ENCODE measurements at regions not wholly inside any gene's neighbourhood (a gene's known extent, or its start where the extent isn't known, plus 50 kb on each side); places are given as distances from the start of the nearest gene placed in this dataset.
"Not testable (repeated sequence)": the region's sequence is repeated elsewhere in the genome, so short reads cannot be mapped to it uniquely, and the experiment has no call there.

DNA sequence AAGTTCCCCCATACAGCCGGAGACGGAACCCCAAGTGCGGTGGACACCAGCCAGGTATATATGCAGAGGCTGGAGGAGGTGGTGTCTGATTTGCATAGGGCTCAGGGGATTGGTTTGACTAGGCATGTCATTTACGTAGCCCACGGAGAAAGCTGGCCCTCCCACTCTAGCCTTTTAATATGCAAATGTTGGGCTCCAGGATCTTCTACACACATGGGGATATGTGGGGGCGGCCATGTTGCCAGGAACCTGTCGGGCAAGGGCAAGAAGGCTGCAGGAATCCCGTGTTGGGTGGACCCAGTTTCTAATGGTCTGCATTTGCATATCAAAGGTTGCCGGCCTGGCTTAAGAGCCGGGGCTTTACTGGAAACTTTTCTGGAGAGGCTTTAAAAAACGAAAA, 57.4 kb downstream of the FTHL17 start:
- DNase-seq (ENCODE audit: low spot score); H4K20me1 ChIP-seq (ENCODE audit: insufficient read depth, poor library complexity, severe bottlenecking); H3K4me2 ChIP-seq; H3K79me2 ChIP-seq; H3K36me3 ChIP-seq (replicated peaks; ENCODE audit: insufficient read depth, low read depth); H3K4me1 ChIP-seq (ENCODE audit: insufficient read depth); H3K9me2 ChIP-seq (replicated peaks; ENCODE audit: insufficient read depth); H3K27ac ChIP-seq; H3K27me3 ChIP-seq; H2AFZ ChIP-seq; H3K9me3 ChIP-seq (ENCODE audit: low read depth); H3K4me3 ChIP-seq: not testable (repeated sequence)
- 84% methylated on average over 11 of the region's 11 CpGs for WGBS (ENCODE audit: low lambda C conversion rate, missing lambda C conversion rate)

DNA sequence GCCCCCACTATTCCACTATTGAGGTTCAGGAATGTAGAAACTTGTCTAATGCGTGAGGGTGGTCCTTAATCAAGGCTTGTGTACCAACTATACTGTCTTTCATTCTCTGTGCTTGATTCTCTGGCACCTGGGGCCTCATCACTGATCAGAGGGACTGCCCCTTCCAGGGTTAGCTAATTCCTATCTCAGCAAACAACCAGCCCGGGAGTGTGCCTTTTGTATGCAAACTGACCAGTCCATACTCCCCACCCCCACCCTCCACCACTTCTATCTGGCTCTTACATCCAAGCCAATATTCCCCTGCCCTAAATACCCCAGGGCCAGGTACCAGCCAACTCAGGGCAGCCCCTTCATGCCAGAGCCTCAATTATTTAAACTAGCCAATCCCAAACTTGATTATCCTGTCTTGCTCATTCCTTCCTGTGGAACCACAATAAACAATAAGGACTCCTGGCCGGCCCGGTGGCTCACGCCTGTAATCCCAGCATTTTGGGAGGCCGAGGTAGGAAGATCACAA, 59.3 kb downstream of the FTHL17 start:
- WGBS (ENCODE audit: low lambda C conversion rate, missing lambda C conversion rate) = 79% methylated on average over 6 of the region's 6 CpGs
- Histone ChIP-seq H3K9me3 (ENCODE audit: low read depth) (no peaks in the 10 kb centered on the region), H3K79me2 (no peaks in the 10 kb centered on the region), H3K36me3 (replicated peaks; ENCODE audit: insufficient read depth, low read depth) (no peaks in the 10 kb centered on the region), H3K27ac (no peak overlapping the region), H3K4me1 (ENCODE audit: insufficient read depth) (no peaks in the 10 kb centered on the region), H3K9me2 (replicated peaks; ENCODE audit: insufficient read depth) (no peaks in the 10 kb centered on the region), H4K20me1 (ENCODE audit: insufficient read depth, poor library complexity, severe bottlenecking) (no peaks in the 10 kb centered on the region), H3K4me3 (no peak overlapping the region), H3K4me2 (no peak overlapping the region), H3K27me3 (no peaks in the 10 kb centered on the region), H2AFZ (no peak overlapping the region)
- no peak for DNase-seq (ENCODE audit: low spot score)
- TF ChIP-seq EZH2 (IDR thresholded peaks at IDR 0.05; ENCODE audit: borderline replicate concordance) (no peak), EZH2phosphoT487 (IDR thresholded peaks at IDR 0.05; ENCODE audit: low read depth, severe bottlenecking, unreplicated experiment) (no peak), CTCF (IDR thresholded peaks at IDR 0.05; ENCODE audit: poor library complexity) (no peak)

DNA sequence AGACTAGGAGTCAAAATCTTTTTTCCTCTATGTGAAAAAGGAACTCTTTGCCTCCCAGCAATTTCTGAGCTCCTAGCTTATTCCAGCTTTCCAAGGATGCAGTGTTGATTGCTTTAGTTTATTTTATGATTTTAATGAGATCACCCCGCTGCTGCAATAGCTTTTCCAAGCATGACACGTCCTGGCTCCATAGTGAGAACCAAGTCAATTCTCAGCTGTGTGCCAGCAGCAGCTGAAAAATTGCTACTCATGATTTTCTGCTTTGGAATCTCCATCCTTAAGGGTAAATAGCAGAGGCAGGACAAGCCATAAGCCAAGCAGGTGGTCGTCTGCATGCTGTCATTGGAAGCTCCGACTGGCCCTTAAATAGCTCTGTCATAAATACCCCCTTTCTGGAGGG, 64.5 kb downstream of the FTHL17 start:
- no peaks in the 10 kb centered on the region for H3K9me2 ChIP-seq (replicated peaks; ENCODE audit: insufficient read depth)
- DNase-seq (ENCODE audit: low spot score) = no peak
- WGBS (ENCODE audit: low lambda C conversion rate, missing lambda C conversion rate) = 64% methylated on average over 4 of the region's 4 CpGs

GRCh38 chrX:31006027-31006426, 65.8 kb downstream of the FTHL17 start:
- DNase-seq (ENCODE audit: low spot score) = no peak
- Histone ChIP-seq H3K27ac (no peak overlapping the region), H3K4me1 (ENCODE audit: insufficient read depth) (no peaks in the 10 kb centered on the region), H3K9me3 (ENCODE audit: low read depth) (no peaks in the 10 kb centered on the region), H2AFZ (no peak overlapping the region), H3K36me3 (replicated peaks; ENCODE audit: insufficient read depth, low read depth) (no peaks in the 10 kb centered on the region), H3K4me2 (no peak overlapping the region), H3K9me2 (replicated peaks; ENCODE audit: insufficient read depth) (no peaks in the 10 kb centered on the region), H3K27me3 (no peaks in the 10 kb centered on the region), H3K4me3 (no peak overlapping the region), H3K79me2 (no peaks in the 10 kb centered on the region), H4K20me1 (ENCODE audit: insufficient read depth, poor library complexity, severe bottlenecking) (no peaks in the 10 kb centered on the region)
- 56% methylated on average over 2 of the region's 2 CpGs for WGBS (ENCODE audit: low lambda C conversion rate, missing lambda C conversion rate)
- TF ChIP-seq EZH2 (IDR thresholded peaks at IDR 0.05; ENCODE audit: borderline replicate concordance) = no peak
- no peak for TF ChIP-seq EZH2phosphoT487 (IDR thresholded peaks at IDR 0.05; ENCODE audit: low read depth, severe bottlenecking, unreplicated experiment)

More for the DNA sequence above, 64.5 kb downstream of the FTHL17 start:
- no peak overlapping the region for H3K4me2 ChIP-seq
- H4K20me1 ChIP-seq (ENCODE audit: insufficient read depth, poor library complexity, severe bottlenecking) = no peaks in the 10 kb centered on the region
- H3K79me2 ChIP-seq = no peaks in the 10 kb centered on the region
- H3K4me3 ChIP-seq = no peak overlapping the region
- no peaks in the 10 kb centered on the region for H3K9me3 ChIP-seq (ENCODE audit: low read depth)
- H3K27ac ChIP-seq = no peak overlapping the region
- no peaks in the 10 kb centered on the region for H3K27me3 ChIP-seq
- H2AFZ ChIP-seq = no peak overlapping the region
- H3K36me3 ChIP-seq (replicated peaks; ENCODE audit: insufficient read depth, low read depth) = no peaks in the 10 kb centered on the region
- no peaks in the 10 kb centered on the region for H3K4me1 ChIP-seq (ENCODE audit: insufficient read depth)
- no peak for TF ChIP-seq EZH2phosphoT487 (IDR thresholded peaks at IDR 0.05; ENCODE audit: low read depth, severe bottlenecking, unreplicated experiment)
- TF ChIP-seq CTCF (IDR thresholded peaks at IDR 0.05; ENCODE audit: poor library complexity) = no peak
- TF ChIP-seq EZH2 (IDR thresholded peaks at IDR 0.05; ENCODE audit: borderline replicate concordance) = no peak

Measured in hepatocyte (in vitro differentiated cells).